ENCODE measurements at regions not wholly inside any gene's neighbourhood (a gene's known extent, or its start where the extent isn't known, plus 50 kb on each side); places are given as distances from the start of the nearest gene placed in this dataset.

GRCh38 chr3:165617134-165617533 lies 220.1 kb downstream of the BCHE start:
- no peak overlapping the region for H3K4me2 ChIP-seq (ENCODE audit: insufficient read depth, low read length)
- no peak overlapping the region for H3K9ac ChIP-seq (ENCODE audit: insufficient read depth in 1 of 2, low read depth in 2 of 2, low read length in 2 of 2)
- ChIA-PET POLR2A (no interaction called here), CTCF (ENCODE audit: low intra/inter-chr PET ratio) (no interaction called here)
- intact Hi-C loops (cut with micrococcal nuclease), result no loop called here
- no peak overlapping the region for H3K27ac ChIP-seq (ENCODE audit: extremely low read depth, low read depth, low read length)
- no peak for ATAC-seq
- H3K79me2 ChIP-seq (ENCODE audit: control insufficient read depth, insufficient read depth, low read length), result no peaks in the 10 kb centered on the region
- no peaks in the 10 kb centered on the region for H3K27me3 ChIP-seq (ENCODE audit: control insufficient read depth in 2 of 2, insufficient read depth in 2 of 2, low read length in 2 of 2)
- no TSS peak for BruUV-seq (replicated peaks)
- no peaks in the 10 kb centered on the region for H3K4me1 ChIP-seq (replicated peaks in 1 of 2; ENCODE audit: control insufficient read depth in 2 of 2, insufficient read depth in 2 of 2, low read length in 2 of 2)
- FAIRE-seq, result no peak
- H3K9me1 ChIP-seq (ENCODE audit: control insufficient read depth, insufficient read depth, low read length), result no peaks in the 10 kb centered on the region
- no peak overlapping the region for H2AFZ ChIP-seq (ENCODE audit: low read depth, low read length)
- H3K9me3 ChIP-seq (replicated peaks; ENCODE audit: control insufficient read depth, insufficient read depth, low read depth, low read length), result no peaks in the 10 kb centered on the region
- no peak overlapping the region for H3K4me3 ChIP-seq
- H3K36me3 ChIP-seq (ENCODE audit: control insufficient read depth, insufficient read depth, low read length), result no peaks in the 10 kb centered on the region
- TF ChIP-seq CHCHD3 (CRISPR knock-in tag; IDR thresholded peaks at IDR 0.05) (no peak), CBFB (CRISPR knock-in tag; IDR thresholded peaks at IDR 0.05) (no peak), SAP30 (IDR thresholded peaks at IDR 0.05; ENCODE audit: borderline replicate concordance, insufficient read depth, low read depth, low read length, poor library complexity, severe bottlenecking) (no peak), ARID3A (IDR thresholded peaks at IDR 0.05; ENCODE audit: borderline replicate concordance, low read depth, low read length) (no peak), ADNP (tag; IDR thresholded peaks at IDR 0.05) (no peak), PTRF (tag; IDR thresholded peaks at IDR 0.05) (no peak), ZMIZ1 (IDR thresholded peaks at IDR 0.05; ENCODE audit: low read depth in 2 of 2, low read length in 2 of 2) (no peak), KDM5B (IDR thresholded peaks at IDR 0.05; ENCODE audit: insufficient replicate concordance, low read depth, low read length) (no peak), NR0B1 (IDR thresholded peaks at IDR 0.05; ENCODE audit: partially characterized antibody) (no peak)
- no peak for DNase-seq (ENCODE audit: extremely low read depth in 1 of 4, low spot score in 3 of 4)
- in situ Hi-C loops (cut with MboI), result no loop called here
- no peaks in the 10 kb centered on the region for H4K20me1 ChIP-seq (replicated peaks; ENCODE audit: control insufficient read depth, insufficient read depth, low read length)
